ENCODE measurements at regions not wholly inside any gene's neighbourhood (a gene's known extent, or its start where the extent isn't known, plus 50 kb on each side); places are given as distances from the start of the nearest gene placed in this dataset.
A peak's percentile ranks its signal among the peaks of the same experiment; 100 is the strongest.

GRCh38 chr14:38855513-38855912 is 247.5 kb downstream of the SEC23A start (continued):
- TF ChIP-seq BCL3 (CRISPR knock-in tag; IDR thresholded peaks at IDR 0.05) (no peak), ZNF784 (CRISPR knock-in tag; IDR thresholded peaks at IDR 0.05; ENCODE audit: borderline replicate concordance) (0 out of 2 replicates have a peak, but pooled peaks have one; percentile 20), ZNF24 (IDR thresholded peaks at IDR 0.05) (no peak), STAT6 (CRISPR knock-in tag; IDR thresholded peaks at IDR 0.05; ENCODE audit: borderline replicate concordance) (no peak), PREB (CRISPR knock-in tag; IDR thresholded peaks at IDR 0.05) (no peak), FOXJ3 (CRISPR knock-in tag; IDR thresholded peaks at IDR 0.05; ENCODE audit: borderline replicate concordance) (peak; percentile 69; the same call in 1 of the 2 replicates), MIER3 (CRISPR knock-in tag; IDR thresholded peaks at IDR 0.05; ENCODE audit: borderline replicate concordance) (peak; percentile 45; the same call in 1 of the 2 replicates), RERE (CRISPR knock-in tag; IDR thresholded peaks at IDR 0.05; ENCODE audit: low read depth) (peak; percentile 88; the same call in 1 of the 2 replicates), PAXIP1 (CRISPR knock-in tag; conservative IDR thresholded peaks at IDR 0.05) (peak; percentile 71)

Data from HepG2 (cell line).